LHCN-M2 (cell line): ENCODE measurements at regions not wholly inside any gene's neighbourhood (a gene's known extent, or its start where the extent isn't known, plus 50 kb on each side); places are given as distances from the start of the nearest gene placed in this dataset.

Experiments
- DNase-seq: peaks from one replicate; pipeline ENCODE4 v3.0.0-alpha.2; 2012; ENCODE audit warnings: low read depth

- DNase-seq, result no peak
Observed at GRCh38 chr3:147582642-147583041, 173.5 kb downstream of the ZIC1 start.

- peak; percentile 25 for DNase-seq
Observed at GRCh38 chr3:147589016-147589415, 179.9 kb downstream of the ZIC1 start.

- DNase-seq, result no peak
Observed at GRCh38 chr3:147604136-147604535, 195.0 kb downstream of the ZIC1 start.

GRCh38 chr3:147613725-147614124 is 204.6 kb downstream of the ZIC1 start:
- peak; percentile 31 for DNase-seq

- DNase-seq, result no peak
Observed at GRCh38 chr3:147614210-147614609, 205.0 kb downstream of the ZIC1 start.

- DNase-seq, result no peak
Observed at GRCh38 chr3:147615035-147615434, 205.9 kb downstream of the ZIC1 start.

GRCh38 chr3:147616998-147617619 is 207.9 kb downstream of the ZIC1 start:
- DNase-seq, result peak; percentile 58

- DNase-seq, result no peak
Observed at GRCh38 chr3:147618691-147619090, 209.5 kb downstream of the ZIC1 start.

- DNase-seq, result peak; percentile 15
Observed at GRCh38 chr3:147619921-147620560, 210.9 kb downstream of the ZIC1 start.

- DNase-seq, result peak; percentile 41
Observed at GRCh38 chr3:147620906-147621305, 211.7 kb downstream of the ZIC1 start.

- DNase-seq, result no peak
Observed at GRCh38 chr3:147630921-147631415, 221.8 kb downstream of the ZIC1 start.

GRCh38 chr3:147640781-147641180 is 231.6 kb downstream of the ZIC1 start:
- DNase-seq, result peak; percentile 37

- no peak for DNase-seq
Observed at GRCh38 chr3:147645761-147646160, 236.6 kb downstream of the ZIC1 start.

- DNase-seq, result no peak
Observed at GRCh38 chr3:147649475-147649874, 240.3 kb downstream of the ZIC1 start.

GRCh38 chr3:147651107-147651778 is 242.1 kb downstream of the ZIC1 start:
- DNase-seq, result peak; percentile 37

- DNase-seq, result no peak
Observed at GRCh38 chr3:147652651-147653366, 243.6 kb downstream of the ZIC1 start.

- DNase-seq, result no peak
Observed at GRCh38 chr3:147653367-147653923, 244.3 kb downstream of the ZIC1 start.

- peak; percentile 60 for DNase-seq
Observed at GRCh38 chr3:147654827-147655226, 245.7 kb downstream of the ZIC1 start.

GRCh38 chr3:147655236-147655635 is 246.1 kb downstream of the ZIC1 start:
- DNase-seq, result peak; percentile 62

- no peak for DNase-seq
Observed at GRCh38 chr3:147656023-147656422, 246.9 kb downstream of the ZIC1 start.

GRCh38 chr3:147661916-147662315 is 252.8 kb downstream of the ZIC1 start:
- DNase-seq, result peak; percentile 25

- DNase-seq, result no peak
Observed at GRCh38 chr3:147662705-147663104, 253.5 kb downstream of the ZIC1 start.
